Epidermal melanocyte (primary cell): ENCODE measurements at regions not wholly inside any gene's neighbourhood (a gene's known extent, or its start where the extent isn't known, plus 50 kb on each side); places are given as distances from the start of the nearest gene placed in this dataset.

Source experiments
- DNase-seq: peaks from one replicate; pipeline ENCODE4 v3.0.0; 2011; ENCODE audit warnings: low spot score; ENCODE audit not compliant: insufficient read length

DNA sequence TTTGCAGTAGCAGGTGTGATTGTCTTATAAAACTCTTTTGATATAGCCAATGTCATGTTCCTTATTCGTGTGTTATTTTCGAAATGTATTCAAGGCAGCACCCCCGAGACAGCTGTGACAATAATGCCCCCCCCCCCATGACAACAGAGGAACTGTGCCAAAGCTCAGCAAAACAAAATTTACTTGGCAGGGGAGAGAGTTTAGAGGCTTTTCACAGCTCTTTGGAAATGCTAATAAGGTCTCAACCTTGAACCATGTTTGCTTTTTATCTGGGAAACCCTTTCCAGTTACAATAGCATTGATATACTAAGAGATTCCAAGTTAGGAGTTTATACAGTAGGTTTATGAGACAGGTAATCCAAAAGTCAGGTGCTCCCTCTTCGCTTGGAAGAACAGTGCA, 56.4 kb upstream of the USP44 start:
- no peak for DNase-seq

DNA sequence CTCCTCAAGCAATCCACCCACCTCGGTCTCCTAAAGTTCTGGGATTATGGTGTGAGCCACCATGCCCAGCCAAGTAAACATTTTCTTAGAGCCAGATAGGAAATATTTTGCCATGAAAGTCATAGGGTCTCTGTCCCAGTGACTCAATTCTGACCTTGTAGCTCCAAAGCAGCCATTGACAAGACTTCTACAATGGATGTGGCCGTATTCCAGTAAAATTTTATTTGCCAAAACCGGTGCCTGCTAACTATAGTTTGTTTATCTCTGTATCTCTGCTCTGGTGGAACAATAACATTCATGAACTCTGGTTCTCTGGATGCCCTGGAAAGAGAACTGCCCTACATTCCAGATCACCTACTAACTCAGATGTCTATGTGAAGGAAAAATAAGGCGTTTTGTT, 54.6 kb upstream of the USP44 start:
- no peak for DNase-seq

DNA sequence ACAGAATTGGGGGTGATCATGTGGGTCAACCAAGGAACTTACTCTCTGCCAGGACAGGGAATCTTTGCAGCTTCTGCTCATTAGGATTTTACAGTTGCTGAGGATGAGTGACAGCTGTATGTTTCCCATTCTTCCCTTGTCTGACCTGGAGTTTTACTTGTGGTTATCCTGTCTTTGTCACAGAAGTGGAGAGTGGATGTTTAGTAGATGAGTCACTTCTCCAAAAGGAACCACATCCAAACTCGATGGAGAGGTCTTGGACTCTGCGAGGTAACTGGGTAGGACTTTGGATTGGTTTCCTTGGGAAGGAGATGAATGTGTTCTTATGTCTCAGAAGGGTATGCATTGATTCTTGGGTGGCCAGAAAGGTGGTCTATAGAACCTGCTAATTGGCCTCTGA, 53.8 kb upstream of the USP44 start:
- no peak for DNase-seq

DNA sequence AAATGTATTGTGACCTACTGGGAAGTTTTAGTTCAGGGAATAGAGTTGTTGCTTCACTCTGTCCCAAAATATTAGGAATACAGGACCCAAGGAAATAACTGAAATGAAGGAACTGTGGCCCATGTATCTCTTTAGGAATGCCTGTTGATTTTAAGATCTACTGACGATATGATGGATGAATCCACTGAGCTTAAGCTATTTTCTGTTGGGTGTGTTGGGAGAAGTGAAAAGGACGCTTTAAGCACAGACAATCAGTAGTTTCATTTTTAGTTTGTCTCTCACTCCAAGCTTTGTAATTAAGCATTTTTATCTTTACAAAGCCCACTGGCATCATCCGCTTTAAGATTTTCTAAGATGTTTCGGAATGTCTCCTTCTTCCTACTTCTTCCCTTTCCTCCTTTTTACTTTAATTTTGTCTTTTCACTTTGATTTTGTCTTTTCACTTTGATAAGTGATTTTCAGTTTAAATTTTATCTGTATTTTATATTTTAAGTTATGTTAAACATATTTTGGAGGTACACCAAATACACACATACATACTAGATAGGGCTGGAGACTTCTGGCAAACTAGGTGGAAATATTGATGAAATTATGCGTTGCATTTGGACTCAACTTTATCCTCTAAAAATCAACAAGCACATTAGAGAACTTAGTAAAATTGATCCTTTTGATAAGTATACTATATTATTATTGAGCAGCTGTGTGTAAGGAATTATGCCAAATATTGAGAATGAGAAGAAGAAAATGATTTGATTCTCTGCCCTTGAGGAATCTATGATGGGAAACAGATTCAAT, 52.3 kb upstream of the USP44 start:
- no peak for DNase-seq

DNA sequence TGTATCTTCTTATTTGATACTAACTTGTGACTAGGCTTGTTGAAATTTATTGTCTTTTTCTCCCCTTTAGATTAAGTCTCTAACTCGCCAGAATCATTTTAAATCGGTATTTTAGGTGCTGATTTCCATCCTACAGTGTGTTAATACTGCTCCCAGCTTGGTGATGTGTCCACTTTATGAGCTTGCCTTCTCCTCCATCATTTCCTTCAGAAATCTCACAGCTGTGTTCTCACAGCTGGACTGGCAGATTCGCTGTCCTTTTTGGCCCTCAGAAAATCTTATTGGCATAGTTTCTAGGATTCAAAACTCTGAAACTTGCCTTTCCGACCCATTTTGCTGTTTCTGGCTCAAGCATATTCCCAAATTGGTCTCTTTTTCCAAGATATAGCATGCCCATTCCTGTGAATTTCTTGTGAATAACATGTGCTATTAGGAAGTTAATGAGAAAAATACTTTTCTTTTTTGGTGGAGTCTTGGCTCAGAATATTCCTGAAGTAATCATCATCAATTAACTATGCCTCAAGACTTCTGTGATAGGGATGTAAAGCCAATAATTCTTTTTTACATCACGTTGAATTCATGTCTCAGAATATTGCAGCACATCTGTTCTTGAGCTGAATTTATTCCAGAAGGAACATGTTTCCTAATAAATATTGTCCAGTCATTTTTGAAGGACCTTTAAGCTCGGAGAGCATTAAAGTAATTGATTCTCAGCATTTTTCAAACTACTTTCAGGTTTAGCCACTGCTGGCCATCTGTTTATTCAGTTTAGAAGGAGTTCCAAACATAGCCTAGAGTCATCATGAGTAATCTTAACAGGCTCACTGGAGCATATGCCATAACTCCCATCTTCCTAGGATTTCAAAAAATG, 50.0 kb upstream of the USP44 start:
- peak; percentile 33 for DNase-seq
